Gastroesophageal sphincter (tissue), 3 donors: ENCODE measurements at regions not wholly inside any gene's neighbourhood (a gene's known extent, or its start where the extent isn't known, plus 50 kb on each side); places are given as distances from the start of the nearest gene placed in this dataset.
"Not testable (repeated sequence)": the region's sequence is repeated elsewhere in the genome, so short reads cannot be mapped to it uniquely, and the experiment has no call there.

ENCODE experiments used
- EP300 ChIP-seq: sonication (generic); formaldehyde crosslinking; IDR thresholded peaks from one replicate; pipeline ENCODE4 v1.6.1; 2017; ENCODE audit warnings: antibody characterized with exemption, mild to moderate bottlenecking
- POLR2A ChIP-seq, 2 donors: fragments of 450-650 bp; IDR thresholded peaks; one replicate each; pipeline ENCODE4 v1.6.1; 2017; ENCODE audit warnings: antibody characterized with exemption in 2 of 2, mild to moderate bottlenecking in 2 of 2, moderate library complexity in 1 of 2
- TF ChIP-seq, protein P1 (sequence below), 4 experiments: fragments of 200-600 bp in 2 of 4; fragments of 450-650 bp in 2 of 4; sonication (generic) in 1 of 4; IDR thresholded peaks; one replicate each; pipeline ENCODE4 v1.5.1; 2017 to 2019; ENCODE audit warnings: antibody characterized with exemption in 4 of 4, mild to moderate bottlenecking in 2 of 4, moderate library complexity in 2 of 4

- TF ChIP-seq, protein P1, sequence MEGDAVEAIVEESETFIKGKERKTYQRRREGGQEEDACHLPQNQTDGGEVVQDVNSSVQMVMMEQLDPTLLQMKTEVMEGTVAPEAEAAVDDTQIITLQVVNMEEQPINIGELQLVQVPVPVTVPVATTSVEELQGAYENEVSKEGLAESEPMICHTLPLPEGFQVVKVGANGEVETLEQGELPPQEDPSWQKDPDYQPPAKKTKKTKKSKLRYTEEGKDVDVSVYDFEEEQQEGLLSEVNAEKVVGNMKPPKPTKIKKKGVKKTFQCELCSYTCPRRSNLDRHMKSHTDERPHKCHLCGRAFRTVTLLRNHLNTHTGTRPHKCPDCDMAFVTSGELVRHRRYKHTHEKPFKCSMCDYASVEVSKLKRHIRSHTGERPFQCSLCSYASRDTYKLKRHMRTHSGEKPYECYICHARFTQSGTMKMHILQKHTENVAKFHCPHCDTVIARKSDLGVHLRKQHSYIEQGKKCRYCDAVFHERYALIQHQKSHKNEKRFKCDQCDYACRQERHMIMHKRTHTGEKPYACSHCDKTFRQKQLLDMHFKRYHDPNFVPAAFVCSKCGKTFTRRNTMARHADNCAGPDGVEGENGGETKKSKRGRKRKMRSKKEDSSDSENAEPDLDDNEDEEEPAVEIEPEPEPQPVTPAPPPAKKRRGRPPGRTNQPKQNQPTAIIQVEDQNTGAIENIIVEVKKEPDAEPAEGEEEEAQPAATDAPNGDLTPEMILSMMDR (IDR thresholded peaks at IDR 0.05): not testable (repeated sequence)
- not testable (repeated sequence) for TF ChIP-seq POLR2A (IDR thresholded peaks at IDR 0.05); EP300
Observed at GRCh38 chr9:67281574-67281973, 289.2 kb upstream of the SPATA31A3 start.
